CD1c-positive myeloid dendritic cell (primary cell): ENCODE measurements at regions not wholly inside any gene's neighbourhood (a gene's known extent, or its start where the extent isn't known, plus 50 kb on each side); places are given as distances from the start of the nearest gene placed in this dataset.
A peak's percentile ranks its signal among the peaks of the same experiment; 100 is the strongest.
"Not testable (repeated sequence)": the region's sequence is repeated elsewhere in the genome, so short reads cannot be mapped to it uniquely, and the experiment has no call there.

Source experiments
- DNase-seq: peaks from one replicate; pipeline ENCODE4 v3.0.0-alpha.2; 2016; ENCODE audit errors: extremely low spot score

DNA sequence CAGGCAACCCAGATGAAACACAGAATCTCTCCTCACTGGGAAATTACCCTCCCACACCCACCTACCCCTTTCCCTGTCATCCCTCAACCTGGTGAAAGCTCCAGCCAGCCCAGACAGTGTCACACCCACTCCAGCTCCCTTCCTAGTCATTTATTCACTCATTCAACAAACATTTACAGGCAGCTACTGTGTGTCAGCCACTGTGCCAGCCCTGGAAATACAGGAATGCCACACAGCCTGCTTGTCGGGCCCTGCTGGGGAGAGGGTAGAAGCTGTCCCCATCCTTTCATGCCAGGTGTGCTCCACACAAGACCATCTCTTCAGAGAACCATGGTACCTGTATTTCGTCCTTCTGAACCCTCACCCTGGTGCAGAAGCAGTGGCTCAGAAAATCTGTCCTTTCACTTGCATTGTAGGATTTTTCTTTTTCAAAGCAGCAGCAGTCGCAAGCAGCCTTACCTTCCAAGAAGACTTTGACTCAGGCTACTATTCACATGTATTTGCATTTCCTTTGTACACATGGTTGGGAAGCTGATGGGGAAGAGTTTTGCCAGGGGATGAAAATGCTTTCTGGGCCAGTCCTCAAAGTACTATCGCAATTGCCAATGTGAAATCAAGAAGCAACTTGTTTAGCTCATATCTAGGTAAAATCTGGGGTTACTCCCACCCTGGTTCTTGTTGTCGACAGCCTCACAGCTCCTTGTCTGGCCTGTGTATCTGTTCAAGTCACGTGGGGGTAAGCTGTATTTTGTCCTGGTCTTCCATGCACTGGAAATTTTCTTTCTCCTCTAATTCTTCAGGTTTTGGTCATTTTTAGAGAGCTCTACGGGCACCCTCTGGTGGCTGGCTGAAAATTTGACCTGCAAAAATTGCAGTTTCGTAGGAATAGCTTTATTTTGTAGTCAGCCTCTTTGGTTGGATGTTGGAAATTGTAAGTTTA is 147.4 kb upstream of the EGLN3 start:
- DNase-seq: peak; percentile 44

DNA sequence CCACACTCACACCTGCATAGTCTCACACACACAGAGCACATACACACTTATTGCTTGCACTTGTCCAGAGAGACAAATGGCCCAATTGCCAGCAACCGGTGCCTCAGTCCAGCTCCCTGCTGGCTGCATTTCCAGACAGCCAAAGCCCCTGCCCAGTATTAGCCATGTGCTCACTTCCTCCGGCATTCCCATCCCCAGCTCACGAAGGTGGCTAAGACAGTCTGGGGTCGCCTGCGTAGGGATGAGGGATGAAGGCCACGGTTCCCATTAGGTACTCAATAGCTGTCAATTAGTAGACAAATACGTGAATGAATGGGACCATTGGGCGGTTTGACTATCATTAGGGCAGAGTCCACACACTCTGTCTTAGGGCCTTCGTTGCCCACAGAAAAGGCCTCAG is 146.8 kb upstream of the EGLN3 start:
- DNase-seq: no peak

DNA sequence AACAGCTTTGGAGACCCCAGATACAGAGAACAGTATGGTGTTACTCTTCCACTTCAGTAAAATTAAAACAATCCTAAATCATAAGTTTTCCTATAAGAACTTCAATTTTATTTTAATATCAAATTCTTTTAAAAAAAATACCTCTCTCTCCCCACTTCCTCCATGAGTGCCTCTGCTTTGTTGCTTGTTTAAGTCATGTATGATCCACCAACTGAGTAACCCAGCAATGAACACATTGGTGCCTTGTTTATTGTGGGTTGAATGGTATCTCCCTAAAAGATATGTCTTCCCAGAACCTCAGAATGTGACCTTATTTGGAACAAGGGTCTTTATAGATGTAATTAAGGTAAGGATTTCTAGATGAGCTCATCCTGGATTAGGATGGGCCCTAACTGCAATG is 143.5 kb upstream of the EGLN3 start:
- DNase-seq: no peak

DNA sequence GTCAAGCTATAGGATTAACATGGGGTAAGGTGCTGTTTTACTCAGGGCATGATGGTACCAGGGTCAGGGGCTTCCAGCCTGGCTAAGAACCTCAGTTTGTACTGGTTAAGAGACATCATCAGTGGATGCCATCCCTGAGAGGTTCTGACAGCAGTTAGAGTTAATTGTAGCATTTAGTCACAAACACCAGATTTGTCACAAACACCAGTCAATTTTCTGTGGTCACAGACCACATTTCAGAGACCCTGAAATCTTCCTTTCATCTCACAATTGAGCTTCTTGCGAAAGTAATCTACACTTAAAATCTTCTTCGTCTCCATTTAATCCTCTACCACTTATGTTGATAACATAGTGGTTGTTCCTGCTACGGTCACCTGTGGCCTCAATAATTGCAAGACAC is 143.0 kb upstream of the EGLN3 start:
- no peak for DNase-seq

DNA sequence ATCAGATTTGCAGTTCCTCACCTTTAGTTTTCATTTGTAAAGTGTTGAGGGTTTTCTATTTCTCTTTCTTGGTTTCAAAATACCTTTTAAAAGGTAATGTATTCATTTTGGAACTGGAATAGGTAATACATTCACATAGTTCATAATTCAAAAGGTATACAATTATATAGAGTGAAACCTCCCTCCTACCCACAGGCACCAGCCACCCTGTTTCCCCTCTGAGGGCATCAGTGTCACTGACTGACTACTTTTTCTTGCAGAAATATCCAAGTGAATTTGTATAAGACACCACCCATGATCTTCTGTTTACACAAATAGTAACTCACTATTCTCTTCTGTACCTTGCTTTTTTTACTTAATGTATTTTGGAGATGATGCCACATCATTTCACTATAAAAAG is 139.6 kb upstream of the EGLN3 start:
- no peak for DNase-seq

DNA sequence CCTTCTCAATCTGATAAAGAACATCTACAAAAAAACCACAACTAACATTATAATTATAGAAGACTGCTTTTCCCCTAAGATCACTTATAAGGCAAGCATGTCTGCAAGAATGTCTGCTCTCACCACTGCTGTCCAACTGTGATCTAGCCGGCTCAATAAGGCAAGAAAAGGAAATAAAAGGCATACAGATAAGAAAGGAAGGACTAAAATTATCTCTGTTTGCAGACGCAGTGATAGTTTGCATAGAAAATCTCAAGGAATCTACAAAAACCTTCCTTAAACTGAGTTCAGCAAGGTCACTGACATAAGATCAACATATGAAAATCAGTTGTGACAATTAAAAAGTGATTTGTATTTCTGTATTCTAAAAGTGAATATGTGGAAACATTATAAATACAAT is 138.0 kb upstream of the EGLN3 start:
- DNase-seq: no peak

DNA sequence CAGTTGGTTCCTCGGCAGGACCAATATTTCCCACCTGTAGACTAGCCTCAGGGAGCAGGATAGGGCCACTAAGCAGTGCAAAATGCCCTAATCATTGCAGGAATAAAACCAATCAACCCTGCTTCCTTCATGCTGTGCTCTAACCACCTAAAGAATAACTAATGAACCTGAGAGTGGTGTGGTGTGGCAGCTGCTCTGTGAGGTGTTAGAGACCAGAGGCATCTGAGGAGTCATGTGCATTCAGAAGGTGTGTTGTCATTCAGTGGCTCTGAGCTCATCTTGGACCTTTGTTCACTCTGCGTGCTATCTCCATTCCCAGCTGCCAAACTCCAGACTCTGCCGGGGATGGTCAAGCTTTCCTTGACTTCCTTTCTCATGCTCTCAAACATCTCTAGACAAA is 136.7 kb upstream of the EGLN3 start:
- DNase-seq: no peak

DNA sequence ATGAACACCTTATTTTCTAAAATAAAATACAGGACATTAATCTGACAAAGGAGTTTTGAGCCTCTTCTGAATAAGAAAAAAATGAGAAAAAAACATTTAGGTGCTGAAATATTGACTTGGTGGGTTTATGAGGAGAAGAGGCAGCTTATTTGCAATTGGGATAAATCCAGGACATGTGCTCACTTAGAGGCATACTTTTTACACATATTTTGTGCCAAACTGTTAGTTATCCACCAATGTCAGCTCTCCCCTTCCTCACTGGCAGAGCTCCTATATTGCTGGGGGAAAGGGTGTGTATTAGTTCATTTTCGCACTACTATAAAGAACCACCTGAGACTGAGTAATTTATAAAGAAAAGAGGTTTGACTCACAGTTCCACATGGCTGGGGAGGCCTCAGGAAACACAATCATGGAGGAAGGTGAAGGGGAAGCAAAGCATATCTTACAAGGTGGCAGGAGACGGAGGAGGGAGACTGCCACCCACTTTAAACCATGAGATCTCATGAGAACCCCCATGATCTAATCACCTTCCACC is 135.4 kb upstream of the EGLN3 start:
- DNase-seq: no peak

DNA sequence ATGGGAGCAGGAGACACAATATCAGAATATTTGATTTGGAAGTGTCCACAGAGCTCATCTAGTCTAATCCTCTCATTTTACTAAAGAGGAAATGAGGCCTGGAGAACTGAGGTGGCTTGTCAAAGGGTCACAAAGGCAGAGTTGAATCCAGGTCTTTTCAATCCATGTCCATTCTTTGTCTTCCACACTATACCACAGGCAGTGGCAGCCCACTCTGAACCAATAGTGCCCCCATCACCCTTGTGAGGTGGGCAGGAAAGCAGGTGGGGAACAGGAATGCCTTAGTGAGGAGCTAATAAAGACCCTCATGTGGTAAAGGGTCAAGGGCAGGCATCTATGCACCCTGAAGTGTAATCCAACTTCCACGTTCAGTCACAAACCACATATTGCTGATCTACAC is 134.8 kb upstream of the EGLN3 start:
- no peak for DNase-seq

DNA sequence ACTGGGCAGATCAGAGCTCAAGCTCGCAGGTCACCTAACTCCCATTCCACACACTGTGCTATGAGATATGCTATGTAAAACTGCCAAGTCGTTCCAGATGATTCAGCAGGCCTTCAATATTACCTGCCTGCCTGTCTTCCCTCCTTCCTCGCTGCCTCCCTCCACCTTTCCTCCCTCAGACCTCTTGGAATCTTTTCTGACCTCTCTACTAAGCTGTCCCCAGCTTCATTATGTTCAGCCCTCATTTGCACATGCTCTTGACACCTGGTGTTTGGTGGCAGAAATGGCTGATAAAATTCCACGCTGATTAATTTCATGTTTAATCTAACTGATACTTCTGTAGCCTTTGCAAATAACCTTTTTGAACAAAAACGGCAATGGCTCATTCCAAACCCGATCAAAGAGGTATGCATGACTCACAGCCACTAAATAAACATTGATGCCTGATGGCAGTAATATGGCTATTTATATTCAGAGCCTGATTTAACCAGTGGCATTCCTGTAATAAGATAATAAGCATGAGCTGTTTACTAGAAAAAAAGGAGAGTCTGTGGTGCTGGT is 130.8 kb upstream of the EGLN3 start:
- no peak for DNase-seq

DNA sequence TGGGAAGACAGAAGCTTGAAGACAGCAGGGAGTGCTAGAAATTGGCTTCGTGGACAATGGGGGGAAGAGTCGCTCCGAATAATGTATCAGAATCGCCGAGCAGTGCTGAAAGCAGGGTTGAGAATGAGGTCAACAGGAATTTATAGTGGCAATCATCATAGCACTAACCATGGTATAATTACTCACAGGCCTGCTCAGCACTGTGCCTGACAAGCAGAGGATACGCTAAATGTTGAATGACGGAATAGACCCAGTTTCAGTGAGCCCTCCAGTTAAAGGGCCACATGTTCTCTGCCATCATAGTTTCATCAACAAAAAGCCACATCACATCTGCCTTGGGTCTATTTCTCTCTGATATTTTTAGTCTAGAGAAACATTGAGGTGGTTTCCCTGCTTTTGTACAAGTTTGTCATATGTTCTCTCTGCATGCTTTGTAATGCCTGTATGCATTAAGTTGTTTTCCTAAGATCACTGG is 130.3 kb upstream of the EGLN3 start:
- no peak for DNase-seq

DNA sequence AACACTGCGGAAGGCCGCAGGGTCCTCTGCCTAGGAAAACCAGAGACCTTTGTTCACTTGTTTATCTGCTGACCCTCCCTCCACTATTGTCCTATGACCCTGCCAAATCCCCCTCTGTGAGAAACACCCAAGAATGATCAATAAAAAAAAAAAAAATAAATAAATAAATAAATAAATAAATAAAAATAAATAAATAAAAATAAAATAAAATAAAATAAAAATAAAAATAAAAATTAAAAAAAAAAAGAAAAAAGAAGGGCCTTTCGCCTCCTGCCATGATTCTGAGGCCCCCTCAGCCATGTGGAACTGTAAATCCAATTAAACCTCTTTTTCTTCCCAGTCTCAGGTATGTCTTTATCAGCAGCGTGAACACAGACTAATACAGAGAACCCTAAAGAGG is 128.8 kb upstream of the EGLN3 start:
- DNase-seq: not testable (repeated sequence)

DNA sequence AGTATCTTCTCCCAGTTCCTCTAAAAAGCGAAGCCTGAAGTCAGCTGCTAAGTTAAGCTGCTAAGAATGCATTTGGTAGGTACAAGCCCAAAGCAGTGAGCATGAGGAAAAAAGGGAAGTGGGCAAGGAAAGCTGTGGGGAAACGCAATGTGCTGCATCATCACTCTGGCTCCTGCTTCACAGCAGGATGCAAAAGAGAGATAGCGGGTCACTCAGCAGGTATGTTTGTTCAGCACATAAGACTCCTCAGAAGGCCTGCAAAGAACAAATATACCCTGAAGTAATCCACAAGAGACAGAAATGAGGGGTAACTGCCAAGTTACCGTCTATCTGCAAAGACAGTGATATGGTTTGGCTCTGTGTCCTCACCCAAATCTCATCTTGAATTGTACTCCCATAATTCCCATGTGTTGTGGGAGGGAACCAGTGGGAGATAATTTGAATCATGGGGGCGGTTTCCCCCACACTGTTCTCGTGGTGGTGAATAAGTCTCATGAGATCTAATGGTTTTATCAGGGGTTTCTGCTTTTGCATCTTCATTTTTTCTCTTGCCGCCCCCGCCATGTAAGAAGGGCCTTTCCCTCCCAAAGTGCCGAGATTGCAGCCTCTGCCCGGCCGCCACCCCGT is 127.4 kb upstream of the EGLN3 start:
- DNase-seq: peak; percentile 79

DNA sequence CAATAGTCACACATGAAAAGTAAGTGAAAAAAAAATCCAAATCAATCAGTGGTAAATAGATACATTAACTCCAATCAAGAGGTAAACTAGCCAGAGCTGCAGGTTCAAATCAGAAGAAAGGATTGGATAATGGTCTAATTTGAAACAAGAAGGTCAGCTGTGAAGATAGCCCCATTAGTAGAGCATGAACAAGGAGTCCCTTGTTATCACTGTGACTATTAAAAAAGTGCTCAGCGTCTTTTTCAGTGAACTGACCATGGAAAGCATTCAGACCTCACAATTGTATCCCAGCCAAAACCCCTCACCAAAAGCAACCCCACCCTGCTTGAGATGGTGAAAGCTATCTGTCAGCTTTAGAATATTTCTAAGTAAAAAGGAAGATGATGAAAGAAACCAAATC is 125.0 kb upstream of the EGLN3 start:
- DNase-seq: no peak

DNA sequence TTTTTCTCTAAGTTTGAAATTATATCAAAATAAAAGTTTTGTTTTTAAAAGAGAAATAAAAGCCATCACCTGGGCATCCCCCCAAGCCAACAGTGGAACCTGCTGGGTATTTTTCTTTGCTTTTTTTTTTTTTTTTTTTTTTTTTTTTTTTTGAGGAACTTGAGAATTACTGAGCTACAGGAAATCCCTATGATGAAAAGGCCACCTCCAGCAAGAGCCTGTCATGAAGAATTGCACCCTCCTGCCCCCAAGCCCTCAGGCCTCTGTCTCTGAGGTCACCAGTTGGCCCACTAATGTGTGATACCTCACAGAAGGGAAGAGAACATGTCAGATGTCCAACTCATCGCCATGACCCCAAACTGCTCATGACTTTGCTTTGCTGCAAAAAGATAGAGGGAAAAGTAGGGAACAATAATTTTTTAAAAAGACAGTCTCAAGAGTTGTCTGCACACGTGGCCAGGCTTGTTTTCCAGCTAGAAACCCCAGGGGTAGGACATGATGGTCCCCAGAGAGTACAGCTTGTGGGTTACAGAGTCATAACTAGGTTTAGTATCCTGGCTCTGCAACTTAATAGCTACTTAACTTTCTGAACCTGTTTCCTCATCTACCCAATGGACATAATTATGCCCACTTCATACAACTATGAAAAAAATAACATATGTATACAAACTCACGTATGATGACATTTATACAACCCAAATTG is 124.3 kb upstream of the EGLN3 start:
- DNase-seq: peak; percentile 45

DNA sequence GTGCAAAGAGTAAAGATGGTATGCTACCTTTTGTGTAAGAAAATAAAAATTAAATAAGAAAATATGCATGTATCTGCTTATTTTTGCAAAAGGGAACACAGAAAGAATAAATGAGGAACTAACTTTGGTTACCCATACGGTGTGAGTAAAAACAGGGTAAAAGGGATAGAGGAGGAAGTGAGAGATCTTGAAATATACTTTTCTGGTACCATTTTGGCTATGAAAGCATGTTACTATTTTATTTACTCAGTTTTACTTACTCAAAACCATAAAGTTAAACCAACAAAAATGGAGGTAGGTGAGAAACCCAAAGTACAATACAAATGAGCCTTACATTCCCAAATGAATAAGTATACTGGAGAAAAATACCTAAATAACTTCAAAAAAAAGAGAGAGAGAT is 122.0 kb upstream of the EGLN3 start:
- peak; percentile 56 for DNase-seq

DNA sequence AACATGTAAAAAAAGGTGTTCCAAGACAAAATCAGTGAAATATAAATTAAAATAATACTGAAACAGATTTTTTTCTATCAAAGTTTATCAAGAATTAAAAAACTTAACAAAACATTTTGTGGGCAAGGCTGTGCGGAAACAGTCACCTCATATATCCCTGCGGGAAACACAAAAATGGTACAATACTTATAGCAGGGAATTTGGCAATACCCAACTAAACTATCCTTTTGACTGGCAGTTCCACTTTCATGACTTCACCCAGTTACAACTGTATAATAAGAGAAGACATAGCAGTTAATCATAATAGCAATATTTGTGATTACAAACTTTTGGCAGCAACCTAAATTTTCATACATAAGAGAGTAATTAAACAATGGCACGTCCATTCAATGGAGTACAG is 121.5 kb upstream of the EGLN3 start:
- DNase-seq: no peak

DNA sequence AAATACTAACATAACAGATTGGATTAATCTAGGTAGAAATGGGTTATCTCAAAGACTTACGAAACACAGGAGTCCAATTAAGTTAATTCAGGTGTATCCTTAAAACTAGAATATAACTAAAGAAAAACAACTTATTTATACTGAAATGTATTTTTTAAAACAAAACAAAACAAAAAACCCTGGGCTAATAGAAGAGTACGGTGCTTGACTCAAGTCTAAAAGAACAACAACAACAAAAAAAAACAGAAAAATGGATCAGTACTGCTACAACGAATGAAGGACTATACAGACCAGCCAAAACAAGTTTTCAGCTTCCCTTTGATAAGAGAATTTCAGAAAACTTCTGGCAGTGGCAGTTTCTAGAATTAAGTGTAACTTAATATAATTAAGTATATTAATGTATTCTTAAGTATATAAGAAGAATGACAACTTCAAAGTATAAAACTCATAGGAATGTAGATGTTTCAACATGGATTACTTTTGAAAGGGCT is 120.1 kb upstream of the EGLN3 start:
- no peak for DNase-seq

DNA sequence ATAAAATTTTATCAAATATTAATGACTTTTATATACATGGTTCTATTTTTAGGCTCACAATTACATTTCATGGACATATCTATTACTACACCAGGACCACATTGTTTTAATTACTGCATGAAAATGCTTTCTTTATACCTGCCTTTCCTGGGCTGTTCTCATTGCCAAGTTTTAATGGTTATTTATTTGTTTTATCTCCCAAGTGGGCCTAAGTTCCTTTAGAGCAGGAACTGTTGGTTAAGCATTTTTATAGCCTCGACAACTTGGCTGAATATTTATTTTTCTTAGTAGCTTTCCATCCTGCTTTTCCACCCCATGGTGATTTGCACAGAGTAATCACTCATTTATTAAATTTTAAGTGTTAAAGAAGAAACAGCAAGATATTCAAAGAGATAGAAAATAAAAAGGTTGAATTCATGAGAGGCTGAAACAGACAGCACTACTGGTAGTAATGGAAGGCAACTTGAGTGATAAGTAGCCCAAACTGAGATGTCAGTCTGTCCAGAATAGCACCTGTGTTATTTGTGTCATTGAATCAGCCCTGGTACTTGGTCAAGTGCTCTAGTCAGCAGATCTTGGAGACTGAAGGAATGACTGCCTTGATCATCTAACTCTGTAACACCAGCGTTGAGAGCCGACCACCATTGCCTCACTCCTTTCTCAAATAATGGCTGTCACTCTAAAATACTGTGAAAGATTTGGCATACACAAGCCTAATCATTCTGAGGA is 119.1 kb upstream of the EGLN3 start:
- no peak for DNase-seq

DNA sequence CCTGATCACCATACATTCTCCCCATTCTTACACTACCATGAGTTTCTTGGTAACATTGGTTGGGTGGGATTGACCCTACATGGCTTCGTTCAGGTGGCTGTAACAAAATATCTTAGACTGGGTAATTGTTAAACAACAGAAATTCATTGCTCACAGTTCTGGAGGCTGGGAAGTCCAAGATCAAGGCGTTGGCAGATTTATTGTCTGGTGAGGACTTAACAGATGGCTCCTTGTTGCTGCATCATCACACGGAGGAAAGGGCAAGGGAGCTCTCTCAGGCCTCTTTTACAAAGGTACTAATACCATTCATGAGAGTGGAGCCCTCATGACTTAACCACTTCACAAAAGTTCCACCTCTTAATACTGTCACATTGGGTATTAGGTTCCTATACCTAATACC is 116.7 kb upstream of the EGLN3 start:
- no peak for DNase-seq

DNA sequence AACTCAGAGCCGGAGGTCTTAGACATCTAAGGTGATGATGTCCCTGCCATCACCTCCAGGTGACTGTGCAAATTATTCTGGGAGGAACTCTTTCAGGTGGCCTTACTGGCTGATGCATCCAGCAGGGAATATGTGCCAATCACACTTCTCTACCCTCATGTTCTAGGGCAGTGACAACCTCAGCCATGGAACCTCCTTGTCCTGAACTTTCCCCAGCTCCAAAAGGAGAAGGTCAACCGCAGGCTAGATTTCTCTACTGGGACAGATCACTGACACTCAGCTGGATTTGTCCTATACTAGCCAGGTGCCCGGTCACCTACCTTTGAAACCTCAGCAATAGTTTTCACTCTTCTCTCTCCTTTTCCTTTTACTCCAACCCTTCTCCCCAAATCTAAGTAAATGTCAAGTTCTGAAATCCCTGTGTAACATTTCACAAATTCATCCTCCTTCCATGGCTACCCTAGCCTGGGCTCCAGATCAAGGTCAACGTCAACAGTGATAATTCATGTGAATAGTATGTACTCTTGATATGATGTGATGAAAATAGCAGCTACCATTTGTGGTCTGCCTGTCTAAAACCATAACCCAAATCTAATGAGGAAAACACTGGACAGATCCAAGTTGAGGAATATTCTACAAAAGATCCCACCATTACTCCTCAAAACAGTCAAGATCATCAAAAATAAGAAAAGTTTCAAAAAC is 115.0 kb upstream of the EGLN3 start:
- no peak for DNase-seq
